A673 (cell line): ENCODE measurements at regions not wholly inside any gene's neighbourhood (a gene's known extent, or its start where the extent isn't known, plus 50 kb on each side); places are given as distances from the start of the nearest gene placed in this dataset.

Experiments used
- CTCF ChIP-seq: fragments of 300-800, 200-600 bp; sonication (generic); conservative IDR thresholded peaks from 2 replicates; pipeline ENCODE4 v1.5.1; 2017; ENCODE audit warnings: low read depth, mild to moderate bottlenecking, antibody characterized with exemption, low read length, moderate library complexity, mixed read lengths
- EZH2 ChIP-seq: fragments of 200-600 bp; sonication (generic); IDR thresholded peaks from 2 replicates; pipeline ENCODE4 v1.6.1; 2017; ENCODE audit warnings: borderline replicate concordance, low read depth, mild to moderate bottlenecking, mixed read lengths, antibody characterized with exemption, low read length; ENCODE audit not compliant: poor library complexity, severe bottlenecking

GRCh38 chr6:5850848-5851255 lies 155.9 kb downstream of the NRN1 start:
- no peak for TF ChIP-seq CTCF
- no peak for TF ChIP-seq EZH2
